Neural progenitor cell (in vitro differentiated cells): ENCODE measurements at regions not wholly inside any gene's neighbourhood (a gene's known extent, or its start where the extent isn't known, plus 50 kb on each side); places are given as distances from the start of the nearest gene placed in this dataset.

ENCODE experiments used
- CTCF ChIP-seq: fragments of 200-600 bp; sonication (generic); IDR thresholded peaks from 2 replicates; pipeline ENCODE4 v1.5.1; 2017; ENCODE audit warnings: antibody characterized with exemption, mild to moderate bottlenecking
- EZH2 ChIP-seq: fragments of 200-600 bp; sonication (generic); IDR thresholded peaks from 2 replicates; pipeline ENCODE4 v1.6.1; 2017; ENCODE audit warnings: antibody characterized with exemption, mild to moderate bottlenecking, moderate library complexity
- EZH2phosphoT487 ChIP-seq: fragments of 200-600 bp; sonication (generic); IDR thresholded peaks from 2 replicates; pipeline ENCODE4 v1.6.1; 2017; ENCODE audit warnings: antibody characterized with exemption

GRCh38 chr3:59412516-59412915 is 362.7 kb upstream of the CFAP20DC start:
- TF ChIP-seq CTCF (no peak), EZH2 (no peak), EZH2phosphoT487 (no peak)
